NT2/D1 (cell line): ENCODE measurements at regions not wholly inside any gene's neighbourhood (a gene's known extent, or its start where the extent isn't known, plus 50 kb on each side); places are given as distances from the start of the nearest gene placed in this dataset.

Experiments
- DNase-seq: peaks from one replicate; pipeline ENCODE4 v3.0.0-alpha.2; 2011; ENCODE audit warnings: low read depth, low spot score
- H3K27me3 ChIP-seq: 2 replicates; pipeline ENCODE4 v1.6.0; 2011; ENCODE audit warnings: mild to moderate bottlenecking; ENCODE audit not compliant: insufficient read length, insufficient read depth
- H3K36me3 ChIP-seq: 2 replicates; pipeline ENCODE4 v1.6.1; 2011; ENCODE audit warnings: mild to moderate bottlenecking, low read length, mixed read lengths; ENCODE audit not compliant: insufficient read depth, insufficient read length
- H3K4me1 ChIP-seq: 2 replicates; pipeline ENCODE4 v1.5.1; 2011; ENCODE audit not compliant: insufficient read depth, insufficient read length
- H3K4me3 ChIP-seq: 2 replicates; pipeline ENCODE4 v1.5.1; 2011; ENCODE audit warnings: low read depth; ENCODE audit not compliant: insufficient read length
- H3K9ac ChIP-seq: 2 replicates; pipeline ENCODE4 v1.6.0; 2011; ENCODE audit warnings: low read depth; ENCODE audit not compliant: insufficient read length
- H3K9me3 ChIP-seq: 2 replicates; pipeline ENCODE4 v1.5.1; 2011; ENCODE audit warnings: mild to moderate bottlenecking, low read length; ENCODE audit not compliant: insufficient read depth
- SUZ12 ChIP-seq: IDR thresholded peaks from 2 replicates; pipeline ENCODE4 v1.6.1; 2011; ENCODE audit not compliant: insufficient read length, insufficient read depth; ENCODE audit errors: extremely low read depth
- YY1 ChIP-seq: IDR thresholded peaks from 2 replicates; pipeline ENCODE4 v1.6.1; 2011; ENCODE audit not compliant: insufficient read length, insufficient read depth
- ZNF274 ChIP-seq: IDR thresholded peaks from 2 replicates; pipeline ENCODE4 v1.6.1; 2011; ENCODE audit warnings: mild to moderate bottlenecking, low read depth, low read length

GRCh38 chr7:97630116-97630515 is 101.8 kb upstream of the TAC1 start:
- H3K4me3 ChIP-seq, result no peak overlapping the region

DNA sequence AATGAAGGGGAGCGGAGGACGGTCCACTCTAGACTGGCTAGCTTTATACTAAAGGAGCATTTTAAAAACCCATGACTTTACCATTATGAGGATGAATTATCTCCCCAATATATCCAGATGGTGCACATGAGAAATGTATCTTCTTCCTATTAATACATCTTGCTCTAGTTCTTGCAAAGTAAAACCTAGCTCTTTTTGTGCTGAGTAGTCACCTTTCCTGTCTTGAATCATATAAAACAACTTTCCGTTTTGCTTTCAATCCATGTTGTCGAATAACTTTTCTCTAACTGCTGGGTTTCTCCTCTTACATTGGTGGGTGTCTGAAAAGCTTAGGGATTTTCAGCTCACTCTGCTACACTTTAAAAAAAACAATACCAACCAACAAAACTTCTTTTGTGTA is 96.3 kb upstream of the TAC1 start:
- H3K27me3 ChIP-seq, result no peaks in the 10 kb centered on the region
- DNase-seq, result no peak
- no peak for TF ChIP-seq SUZ12
- no peak for TF ChIP-seq YY1
- TF ChIP-seq ZNF274, result no peak
- H3K4me1 ChIP-seq, result no peaks in the 10 kb centered on the region
- H3K4me3 ChIP-seq, result no peak overlapping the region
- no peaks in the 10 kb centered on the region for H3K9me3 ChIP-seq
- H3K36me3 ChIP-seq, result no peaks in the 10 kb centered on the region
- H3K9ac ChIP-seq, result no peak overlapping the region

More at GRCh38 chr7:97630116-97630515, 101.8 kb upstream of the TAC1 start:
- H3K36me3 ChIP-seq, result no peaks in the 10 kb centered on the region
- no peak for DNase-seq
- H3K9me3 ChIP-seq, result no peaks in the 10 kb centered on the region
- no peaks in the 10 kb centered on the region for H3K27me3 ChIP-seq
- H3K9ac ChIP-seq, result no peak overlapping the region
- H3K4me1 ChIP-seq, result no peaks in the 10 kb centered on the region
- no peak for TF ChIP-seq ZNF274

DNA sequence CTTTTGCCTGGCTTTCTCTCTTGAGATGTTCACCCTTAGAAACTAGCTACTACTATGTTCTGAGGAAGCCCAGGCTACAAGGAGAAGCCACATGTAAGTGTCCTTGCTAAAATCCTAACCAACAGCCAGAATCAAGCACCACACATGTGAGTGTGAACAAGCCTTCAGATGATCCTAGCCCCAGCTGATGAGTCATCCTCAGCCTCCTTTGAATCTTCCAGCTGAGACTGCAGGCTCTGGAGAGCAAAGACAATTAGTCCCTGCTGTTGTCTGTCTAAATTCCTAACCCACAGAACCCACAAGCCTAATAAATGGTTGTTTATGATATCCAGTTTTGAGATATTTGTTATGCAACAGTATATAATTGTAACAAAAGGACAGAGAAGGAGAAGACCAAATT is 92.8 kb upstream of the TAC1 start:
- Histone ChIP-seq H3K9ac (no peak overlapping the region), H3K4me1 (no peaks in the 10 kb centered on the region), H3K4me3 (no peak overlapping the region), H3K9me3 (no peaks in the 10 kb centered on the region), H3K27me3 (no peaks in the 10 kb centered on the region), H3K36me3 (no peaks in the 10 kb centered on the region)
- TF ChIP-seq YY1, result no peak
- TF ChIP-seq SUZ12, result no peak
- no peak for TF ChIP-seq ZNF274
- DNase-seq, result peak; percentile 64

- Histone ChIP-seq H3K4me3 (no peak overlapping the region), H3K9ac (no peak overlapping the region), H3K36me3 (no peaks in the 10 kb centered on the region), H3K9me3 (no peaks in the 10 kb centered on the region), H3K27me3 (no peaks in the 10 kb centered on the region), H3K4me1 (no peaks in the 10 kb centered on the region)
- TF ChIP-seq SUZ12, result no peak
- no peak for TF ChIP-seq ZNF274
- no peak for TF ChIP-seq YY1
- DNase-seq, result no peak
Observed at GRCh38 chr7:97659363-97660045, 72.4 kb upstream of the TAC1 start.

DNA sequence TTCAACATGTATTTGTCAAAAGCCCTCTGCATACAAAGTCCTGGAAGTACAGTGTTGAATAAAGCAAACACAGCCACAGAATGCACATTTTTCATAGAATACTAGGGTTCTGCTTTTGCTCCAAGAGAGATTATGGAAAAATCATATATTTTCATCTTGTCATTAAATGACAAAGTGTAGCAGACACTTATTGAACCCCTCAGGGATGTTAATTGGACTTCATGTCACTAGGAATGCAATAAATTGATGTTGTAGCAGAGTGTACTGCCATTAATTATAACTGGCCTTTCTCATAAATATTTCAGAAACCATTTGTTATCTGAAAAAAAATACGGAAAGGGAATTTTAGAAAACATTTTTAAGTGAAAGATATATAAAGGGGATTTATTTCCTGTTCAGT is 64.5 kb upstream of the TAC1 start:
- Histone ChIP-seq H3K4me3 (no peak overlapping the region), H3K36me3 (no peaks in the 10 kb centered on the region), H3K27me3 (no peaks in the 10 kb centered on the region), H3K9me3 (no peaks in the 10 kb centered on the region), H3K9ac (no peak overlapping the region), H3K4me1 (no peaks in the 10 kb centered on the region)
- DNase-seq, result no peak
- no peak for TF ChIP-seq SUZ12
- no peak for TF ChIP-seq YY1
- no peak for TF ChIP-seq ZNF274

DNA sequence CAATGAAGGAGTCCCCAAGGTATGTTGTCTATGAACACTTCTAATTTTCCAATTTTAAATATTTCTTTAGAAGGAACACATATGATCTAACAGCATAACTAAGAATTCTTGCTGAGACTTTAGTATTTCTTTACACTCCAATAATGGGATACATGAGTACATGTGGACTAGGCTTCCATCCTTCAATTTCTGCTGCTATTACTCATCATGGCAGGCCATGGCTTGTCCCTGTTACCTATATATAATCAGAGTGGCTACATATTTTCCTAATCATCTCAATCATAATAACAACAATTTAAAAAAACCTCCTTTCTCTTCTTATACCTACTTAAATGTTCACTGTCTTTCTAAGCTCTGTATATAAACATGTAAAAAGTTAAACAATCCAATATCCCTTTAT is 60.3 kb upstream of the TAC1 start:
- Histone ChIP-seq H3K36me3 (no peaks in the 10 kb centered on the region), H3K9me3 (no peaks in the 10 kb centered on the region), H3K27me3 (no peaks in the 10 kb centered on the region), H3K9ac (no peak overlapping the region), H3K4me1 (no peaks in the 10 kb centered on the region), H3K4me3 (no peak overlapping the region)
- TF ChIP-seq ZNF274, result no peak
- no peak for TF ChIP-seq YY1
- TF ChIP-seq SUZ12, result no peak
- DNase-seq, result no peak

DNA sequence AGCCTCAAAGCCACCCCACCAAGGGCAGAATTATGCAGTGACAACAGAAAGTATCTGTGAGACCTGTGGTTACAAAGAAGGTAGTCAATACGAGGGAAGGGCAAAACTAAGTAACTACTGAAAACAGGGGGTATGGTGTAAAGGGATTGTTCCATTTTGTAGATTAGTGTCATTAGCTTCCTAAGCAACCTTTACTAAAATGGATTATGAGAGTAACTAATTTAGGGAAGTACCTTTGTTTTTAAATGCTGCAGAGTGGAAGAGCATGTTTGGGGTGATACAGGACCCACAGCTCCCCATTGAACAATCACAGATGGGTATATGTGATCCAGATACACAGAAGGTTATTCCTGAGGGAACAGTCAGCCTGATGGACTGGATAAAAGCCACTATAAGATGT is 51.3 kb upstream of the TAC1 start:
- no peak for DNase-seq
- no peaks in the 10 kb centered on the region for H3K9me3 ChIP-seq
- no peaks in the 10 kb centered on the region for H3K36me3 ChIP-seq
- TF ChIP-seq SUZ12, result no peak
- TF ChIP-seq YY1, result no peak
- no peak for TF ChIP-seq ZNF274
- H3K27me3 ChIP-seq, result no peaks in the 10 kb centered on the region
- no peaks in the 10 kb centered on the region for H3K4me1 ChIP-seq
- H3K9ac ChIP-seq, result no peak overlapping the region
- no peak overlapping the region for H3K4me3 ChIP-seq
